ENCODE measurements at regions not wholly inside any gene's neighbourhood (a gene's known extent, or its start where the extent isn't known, plus 50 kb on each side); places are given as distances from the start of the nearest gene placed in this dataset.

DNA sequence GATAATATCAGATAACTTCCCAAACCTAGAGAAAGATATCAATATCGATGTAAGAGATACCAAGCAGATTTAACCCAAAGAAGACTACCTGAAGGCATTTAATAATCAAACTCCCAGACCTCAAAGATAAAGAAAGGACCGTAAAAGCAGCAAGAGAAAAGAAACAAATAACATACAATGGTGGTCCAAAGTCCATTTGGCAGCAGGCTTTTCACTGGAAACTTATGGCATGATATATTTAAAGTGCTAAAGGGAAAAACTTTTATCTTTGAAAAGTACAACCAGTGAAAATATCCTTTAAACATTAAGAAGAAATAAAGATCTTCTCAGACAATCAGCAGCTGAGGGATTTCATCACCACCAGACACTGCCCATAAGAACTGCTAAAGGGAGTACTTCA, 812.7 kb upstream of the ADAMTS5 start:
- TF ChIP-seq CTCF (IDR thresholded peaks at IDR 0.05; ENCODE audit: borderline replicate concordance, extremely low read depth, low read length, poor library complexity, severe bottlenecking) (no peak), EZH2 (IDR thresholded peaks at IDR 0.05; ENCODE audit: borderline replicate concordance, low read depth, low read length, severe bottlenecking) (no peak)
